CD8-positive, alpha-beta memory T cell (primary cell): ENCODE measurements at regions not wholly inside any gene's neighbourhood (a gene's known extent, or its start where the extent isn't known, plus 50 kb on each side); places are given as distances from the start of the nearest gene placed in this dataset.

ENCODE experiments used
- CTCF ChIA-PET: fragments of 350-600 bp; sonication (Branson Sonifier 250); formaldehyde crosslinking; loops from one replicate; lab custom pipeline; 2021; ENCODE audit warnings: antibody characterized with exemption; lab: Charles Lee
- POLR2A ChIA-PET: fragments of 350-600 bp; sonication (Branson Sonifier 250); formaldehyde crosslinking; loops from one replicate; lab custom pipeline; 2021; ENCODE audit warnings: antibody characterized with exemption; lab: Charles Lee
- DNase-seq, 5 donors: peaks; one replicate each; pipeline versions ENCODE4 v3.0.0 to v3.0.0-alpha.2; 2020 to 2022; ENCODE audit warnings: mixed read lengths in 1 of 5
- H3K27ac ChIP-seq: one replicate; pipeline ENCODE4 v1.7.0; 2013; ENCODE audit warnings: low read depth, mild to moderate bottlenecking, low read length, moderate library complexity
- H3K27me3 ChIP-seq: 2 replicates; pipeline ENCODE4 v1.7.0; 2013; ENCODE audit warnings: low read length, mild to moderate bottlenecking; ENCODE audit not compliant: insufficient read depth, poor library complexity, severe bottlenecking
- H3K36me3 ChIP-seq: 2 replicates; pipeline ENCODE4 v1.7.0; 2013; ENCODE audit warnings: mild to moderate bottlenecking, low read length, moderate library complexity; ENCODE audit not compliant: insufficient read depth
- H3K4me1 ChIP-seq: 2 replicates; pipeline ENCODE4 v1.7.0; 2013; ENCODE audit warnings: mild to moderate bottlenecking, low read length, moderate library complexity; ENCODE audit not compliant: insufficient read depth
- H3K4me3 ChIP-seq: 2 replicates; pipeline ENCODE4 v1.7.0; 2013; ENCODE audit warnings: mild to moderate bottlenecking, low read length
- H3K9me3 ChIP-seq: 2 replicates; pipeline ENCODE4 v1.7.0; 2013; ENCODE audit warnings: mild to moderate bottlenecking, low read length
- H3K27ac Mint-ChIP-seq, 8 donors: one replicate each; pipeline ENCODE4 v1.8.0; 2020 to 2021; ENCODE audit warnings: mixed read lengths in 8 of 8, mild to moderate bottlenecking in 6 of 8, inconsistent platforms in 3 of 8, moderate library complexity in 3 of 8
- H3K27me3 Mint-ChIP-seq, 2 donors: one replicate each; pipeline ENCODE4 v1.8.0; 2020 to 2021; ENCODE audit warnings: mixed read lengths in 2 of 2, mild to moderate bottlenecking in 1 of 2, moderate library complexity in 1 of 2
- H3K36me3 Mint-ChIP-seq, 3 donors: one replicate each; pipeline ENCODE4 v1.8.0; 2020 to 2021; ENCODE audit warnings: mixed read lengths in 3 of 3, inconsistent platforms in 1 of 3, mild to moderate bottlenecking in 1 of 3
- H3K4me1 Mint-ChIP-seq, 3 donors: one replicate each; pipeline ENCODE4 v1.8.0; 2020 to 2021; ENCODE audit warnings: mixed read lengths in 3 of 3, inconsistent platforms in 1 of 3, mild to moderate bottlenecking in 1 of 3
- H3K4me3 Mint-ChIP-seq, 7 donors: one replicate each; pipeline ENCODE4 v1.8.0; 2020 to 2021; ENCODE audit warnings: mixed read lengths in 7 of 7, mild to moderate bottlenecking in 6 of 7, moderate library complexity in 4 of 7, inconsistent platforms in 2 of 7
- H3K9me3 Mint-ChIP-seq, 5 donors: one replicate each; pipeline ENCODE4 v1.8.0; 2020 to 2022; ENCODE audit warnings: mixed read lengths in 5 of 5, mild to moderate bottlenecking in 3 of 5, moderate library complexity in 2 of 5, inconsistent platforms in 1 of 5

DNA sequence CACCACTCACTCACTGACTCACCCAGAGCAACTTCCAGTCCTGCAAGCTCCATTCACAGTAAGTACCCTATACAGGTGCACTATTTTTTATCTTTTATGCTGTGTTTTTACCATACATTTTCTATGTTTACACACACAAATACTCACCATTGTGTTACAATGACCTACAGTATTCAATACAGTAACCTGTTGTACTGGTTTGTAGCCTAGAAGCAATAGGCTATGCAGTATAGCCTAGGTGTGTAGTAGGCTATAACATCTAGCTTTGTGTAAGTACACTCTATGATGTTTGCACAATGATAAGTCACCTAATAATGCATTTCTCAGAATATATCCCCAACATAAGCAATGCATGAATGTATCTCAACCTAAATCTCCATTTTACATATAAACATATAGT lies 541.1 kb downstream of the NR2F1-AS1 start:
- Histone ChIP-seq H3K36me3 (no peaks in the 10 kb centered on the region), H3K4me3 (no peak overlapping the region), H3K4me1 (no peaks in the 10 kb centered on the region), H3K27ac (no peak overlapping the region), H3K27me3 (no peaks in the 10 kb centered on the region), H3K9me3 (no peaks in the 10 kb centered on the region)
- Mint-ChIP-seq H3K27me3 (peaks cover 0 to 2% of the 10 kb centered on the region in 2 donors), H3K9me3 (no peaks in the 10 kb centered on the region), H3K4me1 (no peaks in the 10 kb centered on the region), H3K36me3 (no peaks in the 10 kb centered on the region), H3K4me3 (no peak overlapping the region), H3K27ac (no peak overlapping the region)
- POLR2A ChIA-PET, result no interaction called here
- no peak for DNase-seq
- CTCF ChIA-PET, result no interaction called here

GRCh38 chr5:93034621-93035590 lies 546.1 kb downstream of the NR2F1-AS1 start:
- no peaks in the 10 kb centered on the region for H3K27me3 ChIP-seq
- H3K36me3 ChIP-seq, result no peaks in the 10 kb centered on the region
- H3K4me3 ChIP-seq, result no peak overlapping the region
- H3K9me3 Mint-ChIP-seq, result peaks cover 0 to 11% (median 0%) of the 10 kb centered on the region in 5 donors
- H3K36me3 Mint-ChIP-seq, result no peaks in the 10 kb centered on the region
- no peak overlapping the region for H3K27ac ChIP-seq
- no peak for DNase-seq
- no peak overlapping the region for H3K4me3 Mint-ChIP-seq
- ChIA-PET CTCF (no interaction called here), POLR2A (no interaction called here)
- H3K27ac Mint-ChIP-seq, result no peak overlapping the region
- no peaks in the 10 kb centered on the region for H3K4me1 Mint-ChIP-seq
- no peaks in the 10 kb centered on the region for H3K9me3 ChIP-seq
- peaks cover 0 to 2% of the 10 kb centered on the region in 2 donors for H3K27me3 Mint-ChIP-seq
- H3K4me1 ChIP-seq, result no peaks in the 10 kb centered on the region

DNA sequence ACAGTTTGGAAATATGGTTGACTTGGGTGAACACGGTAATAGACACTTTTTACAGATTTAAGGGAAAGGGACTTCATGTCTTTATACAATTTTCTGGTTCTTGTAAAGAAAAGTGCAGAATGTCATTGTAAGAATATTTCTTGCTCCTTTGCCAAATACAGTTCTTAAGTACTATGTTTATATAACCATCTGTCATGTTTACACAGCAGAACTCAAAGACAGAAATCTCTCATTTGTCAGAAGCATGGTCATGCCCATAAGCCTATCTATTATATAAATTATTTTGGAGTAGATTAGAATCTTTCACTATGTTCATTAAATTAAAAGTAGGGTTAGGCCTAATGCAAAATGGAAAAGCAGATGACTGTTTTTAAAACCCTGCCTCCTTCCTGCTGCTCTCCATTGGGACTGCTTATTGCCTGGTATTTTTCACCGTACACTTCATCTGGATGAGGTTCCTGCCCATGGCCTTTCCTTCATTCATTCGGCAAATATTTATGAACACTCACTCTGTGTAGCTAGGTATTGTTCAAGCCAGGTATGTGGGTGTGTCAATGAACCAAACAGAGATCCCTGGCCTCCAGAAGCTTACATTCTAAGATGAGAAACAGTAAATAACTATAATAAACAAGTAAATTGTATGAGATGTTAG lies 558.1 kb downstream of the NR2F1-AS1 start:
- POLR2A ChIA-PET, result no interaction called here

GRCh38 chr5:93022211-93022610 lies 558.8 kb downstream of the NR2F1-AS1 start:
- H3K9me3 Mint-ChIP-seq, result peaks cover 0 to 5% (median 0%) of the 10 kb centered on the region in 5 donors
- H3K4me1 Mint-ChIP-seq, result no peaks in the 10 kb centered on the region
- no peak overlapping the region for H3K4me3 ChIP-seq
- no peak overlapping the region for H3K27ac Mint-ChIP-seq
- CTCF ChIA-PET, result no interaction called here
- no peaks in the 10 kb centered on the region for H3K36me3 ChIP-seq
- POLR2A ChIA-PET, result no interaction called here
- H3K36me3 Mint-ChIP-seq, result no peaks in the 10 kb centered on the region
- no peaks in the 10 kb centered on the region for H3K9me3 ChIP-seq
- DNase-seq, result no peak
- H3K27ac ChIP-seq, result no peak overlapping the region
- no peaks in the 10 kb centered on the region for H3K4me1 ChIP-seq
- peaks cover 0 to 2% of the 10 kb centered on the region in 2 donors for H3K27me3 Mint-ChIP-seq
- H3K27me3 ChIP-seq, result no peaks in the 10 kb centered on the region
- no peak overlapping the region for H3K4me3 Mint-ChIP-seq

More for the DNA sequence above, 558.1 kb downstream of the NR2F1-AS1 start:
- Histone ChIP-seq H3K27ac (no peak overlapping the region), H3K4me1 (no peaks in the 10 kb centered on the region), H3K36me3 (no peaks in the 10 kb centered on the region), H3K4me3 (no peak overlapping the region), H3K9me3 (no peaks in the 10 kb centered on the region), H3K27me3 (no peaks in the 10 kb centered on the region)
- CTCF ChIA-PET, result no interaction called here
- Mint-ChIP-seq H3K4me1 (no peaks in the 10 kb centered on the region), H3K36me3 (no peaks in the 10 kb centered on the region), H3K9me3 (peaks cover 0 to 5% (median 0%) of the 10 kb centered on the region in 5 donors), H3K27ac (no peak overlapping the region), H3K4me3 (no peak overlapping the region), H3K27me3 (peaks cover 0 to 2% of the 10 kb centered on the region in 2 donors)
- DNase-seq, result no peak

GRCh38 chr5:93019896-93020295 lies 561.1 kb downstream of the NR2F1-AS1 start:
- peaks cover 0 to 2% of the 10 kb centered on the region in 2 donors for H3K27me3 Mint-ChIP-seq
- POLR2A ChIA-PET, result no interaction called here
- H3K4me3 Mint-ChIP-seq, result no peak overlapping the region
- H3K4me1 Mint-ChIP-seq, result no peaks in the 10 kb centered on the region
- Histone ChIP-seq H3K9me3 (no peaks in the 10 kb centered on the region), H3K27me3 (no peaks in the 10 kb centered on the region), H3K4me3 (no peak overlapping the region), H3K27ac (no peak overlapping the region), H3K36me3 (no peaks in the 10 kb centered on the region), H3K4me1 (no peaks in the 10 kb centered on the region)
- no peak overlapping the region for H3K27ac Mint-ChIP-seq
- DNase-seq, result no peak
- CTCF ChIA-PET, result no interaction called here
- no peaks in the 10 kb centered on the region for H3K36me3 Mint-ChIP-seq
- peaks cover 0 to 7% (median 0%) of the 10 kb centered on the region in 5 donors for H3K9me3 Mint-ChIP-seq

- CTCF ChIA-PET, result no interaction called here
- DNase-seq, result no peak
- Mint-ChIP-seq H3K27me3 (no peaks in the 10 kb centered on the region), H3K4me3 (no peak overlapping the region), H3K9me3 (peaks cover 0 to 9% (median 3%) of the 10 kb centered on the region in 5 donors), H3K4me1 (no peaks in the 10 kb centered on the region), H3K27ac (no peak overlapping the region), H3K36me3 (no peaks in the 10 kb centered on the region)
- no peaks in the 10 kb centered on the region for H3K9me3 ChIP-seq
- no peak overlapping the region for H3K27ac ChIP-seq
- POLR2A ChIA-PET, result no interaction called here
- no peaks in the 10 kb centered on the region for H3K4me1 ChIP-seq
- H3K4me3 ChIP-seq, result no peak overlapping the region
- H3K27me3 ChIP-seq, result no peaks in the 10 kb centered on the region
- no peaks in the 10 kb centered on the region for H3K36me3 ChIP-seq
Observed at GRCh38 chr5:93018461-93018860, 562.6 kb downstream of the NR2F1-AS1 start.

DNA sequence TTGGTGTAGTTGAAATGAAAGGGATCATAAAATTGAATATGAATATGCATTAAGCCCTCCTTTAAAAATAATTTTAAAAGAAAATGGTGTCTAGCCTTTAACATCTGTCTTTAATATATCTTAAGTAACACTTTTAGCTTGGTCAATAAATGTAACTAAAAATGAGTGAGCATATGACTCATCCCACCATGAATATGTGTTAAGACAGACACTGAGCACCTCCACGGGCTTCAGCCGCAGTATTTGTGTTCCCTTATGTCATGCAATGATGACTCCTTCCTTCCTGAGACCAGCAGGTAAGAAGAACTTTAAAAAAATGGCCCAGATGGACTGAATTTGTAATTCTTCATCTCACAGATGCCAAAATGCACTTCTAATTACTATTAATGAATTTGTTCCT lies 563.2 kb downstream of the NR2F1-AS1 start:
- Mint-ChIP-seq H3K4me3 (no peak overlapping the region), H3K36me3 (no peaks in the 10 kb centered on the region), H3K27me3 (no peaks in the 10 kb centered on the region), H3K9me3 (peaks cover 0 to 9% (median 3%) of the 10 kb centered on the region in 5 donors), H3K27ac (no peak overlapping the region), H3K4me1 (no peaks in the 10 kb centered on the region)
- H3K4me3 ChIP-seq, result no peak overlapping the region
- POLR2A ChIA-PET, result no interaction called here
- no peaks in the 10 kb centered on the region for H3K4me1 ChIP-seq
- H3K36me3 ChIP-seq, result no peaks in the 10 kb centered on the region
- no peak overlapping the region for H3K27ac ChIP-seq
- no peak for DNase-seq
- H3K27me3 ChIP-seq, result no peaks in the 10 kb centered on the region
- CTCF ChIA-PET, result interaction anchor here (0.8 kb wide), 1 partner anchor 9 kb away, joined by 3 read pairs; no protein-coding TSS in a partner anchor
- no peaks in the 10 kb centered on the region for H3K9me3 ChIP-seq

- no peaks in the 10 kb centered on the region for H3K4me1 Mint-ChIP-seq
- no peak overlapping the region for H3K4me3 Mint-ChIP-seq
- H3K4me3 ChIP-seq, result no peak overlapping the region
- CTCF ChIA-PET, result interaction anchor here (0.8 kb wide), 1 partner anchor 8 kb away, joined by 3 read pairs; no protein-coding TSS in a partner anchor
- no peaks in the 10 kb centered on the region for H3K27me3 Mint-ChIP-seq
- H3K4me1 ChIP-seq, result no peaks in the 10 kb centered on the region
- peaks cover 0 to 9% (median 3%) of the 10 kb centered on the region in 5 donors for H3K9me3 Mint-ChIP-seq
- no peaks in the 10 kb centered on the region for H3K9me3 ChIP-seq
- no peak overlapping the region for H3K27ac Mint-ChIP-seq
- no peaks in the 10 kb centered on the region for H3K36me3 Mint-ChIP-seq
- H3K27ac ChIP-seq, result no peak overlapping the region
- no peaks in the 10 kb centered on the region for H3K36me3 ChIP-seq
- no peaks in the 10 kb centered on the region for H3K27me3 ChIP-seq
- no peak for DNase-seq
- POLR2A ChIA-PET, result no interaction called here
Observed at GRCh38 chr5:93017376-93017775, 563.6 kb downstream of the NR2F1-AS1 start.
